HG02885 (cell line): ENCODE measurements at regions not wholly inside any gene's neighbourhood (a gene's known extent, or its start where the extent isn't known, plus 50 kb on each side); places are given as distances from the start of the nearest gene placed in this dataset.
A peak's percentile ranks its signal among the peaks of the same experiment; 100 is the strongest.

Source experiments
- ATAC-seq: cut with Tn5 transposase; IDR thresholded peaks from one replicate; pipeline ENCODE4 v1.9.1; 2021; ENCODE audit warnings: mild to moderate bottlenecking; ENCODE audit not compliant: unreplicated experiment, poor library complexity

- ATAC-seq, result no peak
Measured at GRCh38 chr14:61847861-61848260, 85.6 kb downstream of the SNAPC1 start.

- ATAC-seq, result no peak
Measured at GRCh38 chr14:61854898-61855297, 92.7 kb downstream of the SNAPC1 start.

- peak; percentile 100 for ATAC-seq
Measured at GRCh38 chr14:61860294-61860918, 98.2 kb downstream of the SNAPC1 start.

GRCh38 chr14:61861320-61861865, 99.2 kb downstream of the SNAPC1 start:
- no peak for ATAC-seq

- no peak for ATAC-seq
Measured at GRCh38 chr14:61864329-61864898, 102.2 kb downstream of the SNAPC1 start.

- ATAC-seq, result peak; percentile 98
Measured at GRCh38 chr14:61866932-61867920, 105.0 kb downstream of the SNAPC1 start.

- no peak for ATAC-seq
Measured at GRCh38 chr14:61868846-61869245, 106.6 kb downstream of the SNAPC1 start.

GRCh38 chr14:61870163-61870562, 107.9 kb downstream of the SNAPC1 start:
- ATAC-seq, result no peak

GRCh38 chr14:61872452-61872851, 110.2 kb downstream of the SNAPC1 start:
- ATAC-seq, result peak; percentile 98

- ATAC-seq, result no peak
Measured at GRCh38 chr14:61875483-61875882, 113.3 kb downstream of the SNAPC1 start.

- ATAC-seq, result peak; percentile 43
Measured at GRCh38 chr14:61876362-61877034, 114.3 kb downstream of the SNAPC1 start.

- ATAC-seq, result no peak
Measured at GRCh38 chr14:61877035-61877390, 114.8 kb downstream of the SNAPC1 start.

GRCh38 chr14:61877768-61878167, 115.5 kb downstream of the SNAPC1 start:
- ATAC-seq, result no peak

GRCh38 chr14:61878931-61879330, 116.7 kb downstream of the SNAPC1 start:
- no peak for ATAC-seq

GRCh38 chr14:61881046-61881445, 118.8 kb downstream of the SNAPC1 start:
- ATAC-seq, result no peak

- no peak for ATAC-seq
Measured at GRCh38 chr14:61884711-61885110, 122.5 kb downstream of the SNAPC1 start.

GRCh38 chr14:61885203-61885961, 123.2 kb downstream of the SNAPC1 start:
- no peak for ATAC-seq

GRCh38 chr14:61887628-61888027, 125.4 kb downstream of the SNAPC1 start:
- no peak for ATAC-seq

GRCh38 chr14:61889914-61890351, 127.7 kb downstream of the SNAPC1 start:
- peak; percentile 99 for ATAC-seq

GRCh38 chr14:61891170-61891569, 128.9 kb downstream of the SNAPC1 start:
- ATAC-seq, result no peak
